Stimulated activated naive CD8-positive, alpha-beta T cell treated with anti-CD3 and anti-CD28 coated beads, Interleukin-15, amount 100 ng/mL, for 72 hours (primary cell): ENCODE measurements at regions not wholly inside any gene's neighbourhood (a gene's known extent, or its start where the extent isn't known, plus 50 kb on each side); places are given as distances from the start of the nearest gene placed in this dataset.

Experiments
- ATAC-seq: fragments of 150-1000 bp; cut with Tn5 transposase; 2 replicates; pipeline ENCODE4 v1.10.0; 2021; ENCODE audit warnings: mild to moderate bottlenecking, moderate library complexity
- DNase-seq, 2 donors: peaks; one replicate each; pipeline ENCODE4 v3.0.0; 2021 to 2022
- H3K27ac Mint-ChIP-seq, 2 donors: one replicate each; pipeline ENCODE4 v1.8.0; 2022; ENCODE audit warnings: mild to moderate bottlenecking in 2 of 2, mixed read lengths in 2 of 2, moderate library complexity in 2 of 2
- H3K27me3 Mint-ChIP-seq: one replicate; pipeline ENCODE4 v1.8.0; 2022; ENCODE audit warnings: mixed read lengths
- H3K4me1 Mint-ChIP-seq: one replicate; pipeline ENCODE4 v1.8.0; 2022; ENCODE audit warnings: mild to moderate bottlenecking, mixed read lengths
- H3K4me3 Mint-ChIP-seq, 2 donors: one replicate each; pipeline ENCODE4 v1.8.0; 2022; ENCODE audit warnings: mild to moderate bottlenecking in 2 of 2, mixed read lengths in 2 of 2, moderate library complexity in 1 of 2
- H3K9me3 Mint-ChIP-seq, 2 donors: one replicate each; pipeline ENCODE4 v1.8.0; 2022; ENCODE audit warnings: mixed read lengths in 2 of 2

GRCh38 chr2:117118994-117119393 is 695.5 kb upstream of the DDX18 start:
- H3K4me1 Mint-ChIP-seq = no peaks in the 10 kb centered on the region
- ATAC-seq = no peak
- peaks cover 14% of the 10 kb centered on the region in 2 donors for H3K9me3 Mint-ChIP-seq
- DNase-seq = no peak
- H3K27ac Mint-ChIP-seq = no peak overlapping the region
- no peak overlapping the region for H3K4me3 Mint-ChIP-seq
- no peaks in the 10 kb centered on the region for H3K27me3 Mint-ChIP-seq

DNA sequence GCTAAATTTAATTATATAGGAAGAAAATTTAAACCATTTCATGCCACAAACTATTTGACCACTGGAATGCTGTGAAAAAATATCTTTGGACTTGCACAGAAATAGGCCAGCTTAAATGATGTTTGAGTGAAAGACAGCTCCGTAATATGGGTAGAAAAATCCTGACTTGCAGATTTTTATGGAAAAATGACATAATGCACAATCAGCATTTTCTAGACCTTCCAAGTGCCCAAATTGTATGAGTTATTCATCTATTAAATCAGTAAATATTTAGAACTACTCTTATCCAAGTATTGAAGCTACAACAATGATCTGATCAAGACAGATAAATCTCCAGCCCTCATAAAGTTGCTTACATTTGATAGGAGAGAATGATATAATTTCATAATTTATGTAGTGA is 691.1 kb upstream of the DDX18 start:
- no peaks in the 10 kb centered on the region for H3K4me1 Mint-ChIP-seq
- ATAC-seq = no peak
- no peak overlapping the region for H3K4me3 Mint-ChIP-seq
- H3K27ac Mint-ChIP-seq = no peak overlapping the region
- peaks cover 5 to 6% of the 10 kb centered on the region in 2 donors for H3K9me3 Mint-ChIP-seq
- H3K27me3 Mint-ChIP-seq = no peaks in the 10 kb centered on the region
- no peak for DNase-seq

DNA sequence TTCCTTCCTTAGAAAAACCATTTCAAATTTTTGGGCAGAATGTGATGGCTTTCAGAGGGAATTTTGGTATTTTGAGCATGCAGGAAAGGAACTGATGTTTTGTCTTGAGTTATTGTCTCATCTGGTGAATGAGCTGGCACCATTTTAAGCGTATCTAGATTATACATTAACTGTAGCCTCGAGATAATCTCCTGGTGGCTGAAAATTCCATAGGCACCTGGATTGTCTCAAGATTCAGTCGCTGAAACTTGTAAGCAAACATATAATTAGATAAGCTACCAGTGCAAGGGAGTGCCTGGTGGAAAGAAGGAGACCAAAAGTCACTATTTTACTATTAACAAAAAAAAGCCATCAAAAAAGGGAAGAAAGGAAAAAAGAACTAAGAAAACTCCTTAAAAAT is 687.8 kb upstream of the DDX18 start:
- Mint-ChIP-seq H3K27me3 (no peaks in the 10 kb centered on the region), H3K4me3 (no peak overlapping the region), H3K4me1 (no peaks in the 10 kb centered on the region), H3K9me3 (peaks cover 5 to 9% of the 10 kb centered on the region in 2 donors), H3K27ac (no peak overlapping the region)
- no peak for DNase-seq
- no peak for ATAC-seq

DNA sequence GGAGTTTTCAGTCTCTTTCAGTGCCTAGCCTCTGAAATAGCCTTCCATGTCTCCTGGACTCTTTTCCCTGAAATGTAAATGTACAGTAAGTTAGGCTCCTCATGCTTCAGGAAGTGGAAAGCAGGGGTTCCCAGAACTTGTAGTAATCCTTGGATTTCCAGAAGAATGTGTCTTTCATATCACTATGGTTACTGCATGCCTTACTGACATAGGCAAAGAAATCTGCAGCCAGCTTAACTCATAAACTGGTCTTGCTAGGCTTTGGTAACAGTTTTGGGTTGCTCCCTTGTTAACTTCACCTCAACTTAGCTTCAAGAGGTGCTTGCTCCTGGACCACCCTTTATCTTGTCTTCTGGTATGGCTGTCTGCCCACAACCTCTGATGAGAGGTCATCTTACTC is 686.8 kb upstream of the DDX18 start:
- Mint-ChIP-seq H3K27me3 (no peaks in the 10 kb centered on the region), H3K9me3 (peaks cover 5 to 9% of the 10 kb centered on the region in 2 donors), H3K27ac (no peak overlapping the region), H3K4me3 (no peak overlapping the region), H3K4me1 (no peaks in the 10 kb centered on the region)
- no peak for DNase-seq
- no peak for ATAC-seq

DNA sequence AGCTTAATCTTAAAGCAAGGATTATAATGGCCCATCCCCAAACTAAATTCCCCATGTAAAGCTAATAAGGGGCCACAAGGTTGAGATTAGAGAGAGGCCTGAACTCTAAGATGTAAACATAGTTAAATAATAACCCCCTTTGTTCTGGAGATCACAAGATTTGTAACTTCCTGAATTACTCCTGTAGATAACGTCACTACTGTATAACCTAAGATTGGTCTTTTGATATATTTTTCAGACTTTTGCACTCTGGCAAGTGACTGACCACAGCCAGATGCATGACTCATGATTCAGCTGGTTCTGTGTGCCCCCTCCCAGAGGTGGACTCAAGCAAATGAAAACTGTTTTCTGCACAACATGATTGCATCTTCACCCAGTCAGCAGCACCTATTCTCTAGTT is 686.0 kb upstream of the DDX18 start:
- no peaks in the 10 kb centered on the region for H3K27me3 Mint-ChIP-seq
- ATAC-seq = no peak
- no peaks in the 10 kb centered on the region for H3K4me1 Mint-ChIP-seq
- no peak for DNase-seq
- no peak overlapping the region for H3K4me3 Mint-ChIP-seq
- peaks cover 5 to 9% of the 10 kb centered on the region in 2 donors for H3K9me3 Mint-ChIP-seq
- no peak overlapping the region for H3K27ac Mint-ChIP-seq

GRCh38 chr2:117137371-117137770 is 677.1 kb upstream of the DDX18 start:
- Mint-ChIP-seq H3K4me1 (no peaks in the 10 kb centered on the region), H3K9me3 (no peaks in the 10 kb centered on the region), H3K27me3 (no peaks in the 10 kb centered on the region), H3K4me3 (no peak overlapping the region), H3K27ac (no peak overlapping the region)
- DNase-seq (no peak), ATAC-seq (no peak)

DNA sequence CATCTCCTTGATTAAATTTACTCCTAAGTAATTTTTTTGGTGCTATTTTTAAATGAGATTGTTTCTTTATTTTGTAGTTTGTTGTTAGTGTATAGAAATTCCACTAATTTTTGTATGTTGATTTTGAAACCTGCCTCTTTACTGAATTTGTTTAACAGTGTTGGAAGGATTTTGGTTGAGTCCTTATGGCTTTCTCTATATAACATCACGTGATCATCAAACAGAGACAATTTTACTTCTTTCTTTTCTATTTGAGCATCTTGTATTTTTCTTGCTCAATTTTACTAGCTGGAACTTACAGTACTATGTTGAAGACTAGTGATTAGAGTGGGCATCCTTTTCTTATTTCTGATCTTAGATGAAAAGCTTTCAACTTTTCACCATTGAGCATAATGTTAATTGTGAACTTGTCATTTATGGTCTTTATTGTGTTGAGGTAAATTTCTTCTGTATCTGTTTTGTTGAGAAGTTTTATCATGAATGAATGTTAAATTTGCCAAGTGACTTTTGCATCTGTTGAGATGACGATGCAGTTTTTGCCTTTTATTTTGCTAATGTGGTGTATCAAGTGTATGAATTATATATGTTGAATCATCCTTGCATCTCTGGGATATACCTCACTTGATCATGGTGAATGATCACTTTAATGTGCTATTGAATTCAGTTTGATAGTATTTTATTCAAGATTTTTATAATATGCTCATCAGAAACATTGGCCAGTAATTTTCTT is 645.3 kb upstream of the DDX18 start:
- no peak for DNase-seq
- no peaks in the 10 kb centered on the region for H3K4me1 Mint-ChIP-seq
- H3K4me3 Mint-ChIP-seq = no peak overlapping the region
- H3K9me3 Mint-ChIP-seq = peaks cover 17 to 30% of the 10 kb centered on the region in 2 donors
- H3K27me3 Mint-ChIP-seq = no peaks in the 10 kb centered on the region
- no peak overlapping the region for H3K27ac Mint-ChIP-seq
- no peak for ATAC-seq

DNA sequence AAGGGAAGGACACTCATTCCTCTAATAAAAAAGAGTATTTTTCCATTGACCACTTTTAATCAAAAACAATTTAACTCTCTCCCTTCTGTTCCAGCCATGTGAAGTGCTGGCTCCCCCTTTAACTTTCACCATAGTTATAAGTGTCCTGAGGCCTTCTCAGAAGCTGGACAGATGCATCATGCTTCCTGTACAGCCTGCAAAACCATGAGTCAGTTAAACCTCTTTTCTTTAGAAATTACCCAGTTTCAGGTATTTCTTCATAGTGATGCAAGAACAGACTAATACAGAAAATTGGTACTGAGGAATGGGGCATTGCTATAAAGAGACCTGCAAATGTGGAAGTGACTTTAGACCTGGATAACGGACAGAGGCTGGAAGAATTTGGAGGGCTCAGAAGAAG is 643.6 kb upstream of the DDX18 start:
- H3K4me3 Mint-ChIP-seq = no peak overlapping the region
- H3K9me3 Mint-ChIP-seq = peaks cover 23 to 27% of the 10 kb centered on the region in 2 donors
- ATAC-seq = no peak
- no peak overlapping the region for H3K27ac Mint-ChIP-seq
- H3K27me3 Mint-ChIP-seq = no peaks in the 10 kb centered on the region
- H3K4me1 Mint-ChIP-seq = no peaks in the 10 kb centered on the region
- no peak for DNase-seq

DNA sequence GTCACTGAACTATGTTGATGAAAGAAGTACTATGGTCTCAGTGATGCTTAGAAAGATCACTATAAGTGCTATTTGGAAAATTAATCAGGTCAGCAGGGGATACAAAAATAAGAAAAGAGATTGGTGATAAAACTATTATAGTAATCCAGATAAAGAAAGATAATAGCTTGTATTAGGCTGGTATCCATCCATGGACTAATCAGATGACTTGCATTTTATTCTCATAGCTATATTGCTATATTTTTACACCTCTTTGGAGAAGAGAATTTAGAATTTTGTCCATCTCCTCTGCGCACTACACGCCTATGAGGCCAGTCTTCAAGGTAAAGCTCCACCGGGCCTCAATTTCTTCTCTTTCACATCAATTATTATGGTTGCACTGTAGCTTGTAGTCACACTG is 635.1 kb upstream of the DDX18 start:
- ATAC-seq = no peak
- no peaks in the 10 kb centered on the region for H3K27me3 Mint-ChIP-seq

GRCh38 chr2:117190856-117191559 is 623.5 kb upstream of the DDX18 start:
- DNase-seq = no peak
- no peaks in the 10 kb centered on the region for H3K4me1 Mint-ChIP-seq
- H3K27ac Mint-ChIP-seq = no peak overlapping the region
- H3K27me3 Mint-ChIP-seq = no peaks in the 10 kb centered on the region
- no peak for ATAC-seq
- no peak overlapping the region for H3K4me3 Mint-ChIP-seq
- H3K9me3 Mint-ChIP-seq = peaks cover 0 to 6% of the 10 kb centered on the region in 2 donors

More for the DNA sequence above, 635.1 kb upstream of the DDX18 start:
- peaks cover 8 to 10% of the 10 kb centered on the region in 2 donors for H3K9me3 Mint-ChIP-seq
- DNase-seq = no peak
- H3K4me1 Mint-ChIP-seq = no peaks in the 10 kb centered on the region
- no peak overlapping the region for H3K27ac Mint-ChIP-seq
- no peak overlapping the region for H3K4me3 Mint-ChIP-seq

GRCh38 chr2:117195381-117195780 is 619.1 kb upstream of the DDX18 start:
- Mint-ChIP-seq H3K4me1 (no peaks in the 10 kb centered on the region), H3K4me3 (no peak overlapping the region), H3K9me3 (peaks cover under 1 to 8% of the 10 kb centered on the region in 2 donors), H3K27me3 (no peaks in the 10 kb centered on the region), H3K27ac (no peak overlapping the region)
- no peak for ATAC-seq
- DNase-seq = no peak

DNA sequence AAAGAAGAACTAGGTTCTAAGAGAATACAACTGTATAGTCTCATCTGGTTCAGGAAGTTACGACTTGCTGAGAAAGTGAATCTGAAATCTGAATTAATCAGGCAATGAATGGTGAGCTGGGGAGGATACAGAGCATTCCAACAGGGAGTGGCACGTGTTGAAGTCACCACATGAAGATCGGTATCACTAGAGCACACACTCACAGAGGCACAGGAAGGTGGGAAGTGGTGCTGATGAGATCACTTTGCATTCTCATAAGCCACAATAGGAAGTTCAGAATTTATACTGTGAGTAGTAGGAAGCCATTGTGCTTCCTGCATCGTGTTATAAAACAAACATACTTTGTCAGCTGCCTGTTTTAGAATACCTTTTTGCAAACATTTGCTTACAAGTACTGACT is 615.0 kb upstream of the DDX18 start:
- no peak for ATAC-seq
- no peak overlapping the region for H3K27ac Mint-ChIP-seq
- H3K4me3 Mint-ChIP-seq = no peak overlapping the region
- no peaks in the 10 kb centered on the region for H3K4me1 Mint-ChIP-seq
- H3K9me3 Mint-ChIP-seq = peaks cover 21 to 28% of the 10 kb centered on the region in 2 donors
- DNase-seq = no peak
- H3K27me3 Mint-ChIP-seq = no peaks in the 10 kb centered on the region

- no peak overlapping the region for H3K4me3 Mint-ChIP-seq
- no peak for DNase-seq
- peaks cover 8 to 10% of the 10 kb centered on the region in 2 donors for H3K9me3 Mint-ChIP-seq
- no peaks in the 10 kb centered on the region for H3K27me3 Mint-ChIP-seq
- no peak overlapping the region for H3K27ac Mint-ChIP-seq
- no peak for ATAC-seq
- H3K4me1 Mint-ChIP-seq = no peaks in the 10 kb centered on the region
Measured at GRCh38 chr2:117212562-117212961, 601.9 kb upstream of the DDX18 start.

- no peak overlapping the region for H3K27ac Mint-ChIP-seq
- peaks cover 6 to 8% of the 10 kb centered on the region in 2 donors for H3K9me3 Mint-ChIP-seq
- ATAC-seq (no peak), DNase-seq (no peak)
- no peak overlapping the region for H3K4me3 Mint-ChIP-seq
- H3K27me3 Mint-ChIP-seq = no peaks in the 10 kb centered on the region
- H3K4me1 Mint-ChIP-seq = no peaks in the 10 kb centered on the region
Measured at GRCh38 chr2:117217145-117217544, 597.3 kb upstream of the DDX18 start.

DNA sequence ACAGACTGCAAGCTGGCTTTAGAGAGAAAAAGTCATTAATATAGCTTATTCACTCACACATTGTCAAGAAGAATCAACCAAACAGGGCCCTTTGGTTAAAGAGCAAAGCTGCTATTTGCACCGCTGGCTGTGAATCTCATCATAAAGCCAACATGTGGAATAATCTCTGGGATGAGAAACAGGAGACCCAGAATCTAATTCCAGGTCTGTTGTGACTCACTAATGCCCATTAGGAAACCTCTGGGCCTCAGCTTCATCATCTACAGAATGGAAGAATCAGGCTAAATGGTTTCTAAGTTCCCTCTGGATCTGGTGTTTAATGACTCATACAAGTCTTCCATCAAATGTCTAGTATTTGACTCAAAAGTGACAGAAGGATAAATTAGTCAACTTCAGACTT is 591.7 kb upstream of the DDX18 start:
- Mint-ChIP-seq H3K9me3 (peaks cover 4 to 6% of the 10 kb centered on the region in 2 donors), H3K4me1 (no peaks in the 10 kb centered on the region), H3K27me3 (no peaks in the 10 kb centered on the region), H3K27ac (no peak overlapping the region), H3K4me3 (no peak overlapping the region)
- DNase-seq (no peak), ATAC-seq (no peak)

GRCh38 chr2:117232305-117232704 is 582.2 kb upstream of the DDX18 start:
- no peaks in the 10 kb centered on the region for H3K4me1 Mint-ChIP-seq
- H3K4me3 Mint-ChIP-seq = no peak overlapping the region
- peaks cover 9 to 45% of the 10 kb centered on the region in 2 donors for H3K9me3 Mint-ChIP-seq
- DNase-seq (no peak), ATAC-seq (no peak)
- H3K27me3 Mint-ChIP-seq = no peaks in the 10 kb centered on the region
- H3K27ac Mint-ChIP-seq = no peak overlapping the region
